ENCODE measurements at regions not wholly inside any gene's neighbourhood (a gene's known extent, or its start where the extent isn't known, plus 50 kb on each side); places are given as distances from the start of the nearest gene placed in this dataset.

DNA sequence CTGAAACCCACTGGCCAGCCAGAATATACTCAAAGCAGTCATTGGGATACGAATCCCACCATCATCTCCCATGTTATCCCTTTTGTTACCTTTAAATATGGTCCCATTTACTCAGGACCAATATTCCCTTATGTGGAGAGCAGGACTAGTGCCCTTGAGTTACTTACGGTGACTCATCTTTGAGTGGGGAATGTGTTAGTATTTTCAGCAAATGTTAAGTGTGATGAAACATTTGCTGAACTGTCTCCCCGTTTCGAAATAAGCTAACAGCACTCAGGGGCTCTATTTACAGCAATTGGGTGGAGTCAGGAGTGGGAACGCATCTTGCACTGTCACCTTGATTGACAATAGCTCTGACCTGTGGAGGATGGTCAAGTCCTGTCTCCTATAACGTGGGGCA lies 67.4 kb downstream of the CTSL start:
- in situ Hi-C loops (cut with MboI; ENCODE audit: low pct_unique_long_range_greater_than_20kb, low sequenced_read_pairs, unreplicated experiment) = no loop called here
- TF ChIP-seq, protein P1, sequence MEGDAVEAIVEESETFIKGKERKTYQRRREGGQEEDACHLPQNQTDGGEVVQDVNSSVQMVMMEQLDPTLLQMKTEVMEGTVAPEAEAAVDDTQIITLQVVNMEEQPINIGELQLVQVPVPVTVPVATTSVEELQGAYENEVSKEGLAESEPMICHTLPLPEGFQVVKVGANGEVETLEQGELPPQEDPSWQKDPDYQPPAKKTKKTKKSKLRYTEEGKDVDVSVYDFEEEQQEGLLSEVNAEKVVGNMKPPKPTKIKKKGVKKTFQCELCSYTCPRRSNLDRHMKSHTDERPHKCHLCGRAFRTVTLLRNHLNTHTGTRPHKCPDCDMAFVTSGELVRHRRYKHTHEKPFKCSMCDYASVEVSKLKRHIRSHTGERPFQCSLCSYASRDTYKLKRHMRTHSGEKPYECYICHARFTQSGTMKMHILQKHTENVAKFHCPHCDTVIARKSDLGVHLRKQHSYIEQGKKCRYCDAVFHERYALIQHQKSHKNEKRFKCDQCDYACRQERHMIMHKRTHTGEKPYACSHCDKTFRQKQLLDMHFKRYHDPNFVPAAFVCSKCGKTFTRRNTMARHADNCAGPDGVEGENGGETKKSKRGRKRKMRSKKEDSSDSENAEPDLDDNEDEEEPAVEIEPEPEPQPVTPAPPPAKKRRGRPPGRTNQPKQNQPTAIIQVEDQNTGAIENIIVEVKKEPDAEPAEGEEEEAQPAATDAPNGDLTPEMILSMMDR (IDR thresholded peaks at IDR 0.05; ENCODE audit: extremely low read depth, insufficient read depth, missing control alignments) = no peak
- no peak for DNase-seq (ENCODE audit: low spot score)

DNA sequence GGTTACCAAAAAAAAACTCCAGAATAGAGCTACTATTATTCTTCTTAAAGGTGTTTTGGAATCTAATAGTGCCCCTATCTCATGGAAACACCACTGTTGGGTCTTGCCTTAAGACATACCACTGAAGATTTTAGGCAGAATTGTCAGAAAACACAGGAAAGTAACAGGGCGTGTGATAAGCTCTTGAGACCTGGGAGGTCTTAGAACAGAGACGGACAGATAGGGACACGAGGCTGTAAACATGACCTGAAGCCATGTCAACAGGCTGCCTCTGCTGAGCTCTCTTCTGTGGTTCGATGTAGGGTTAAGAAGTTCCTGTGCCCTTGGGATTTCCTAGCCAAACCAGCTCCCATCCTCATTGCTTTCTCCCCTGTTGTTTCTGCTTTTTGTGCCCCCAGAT lies 69.3 kb downstream of the CTSL start:
- TF ChIP-seq, protein P1 (IDR thresholded peaks at IDR 0.05; ENCODE audit: extremely low read depth, insufficient read depth, missing control alignments) = no peak
- in situ Hi-C loops (cut with MboI; ENCODE audit: low pct_unique_long_range_greater_than_20kb, low sequenced_read_pairs, unreplicated experiment) = no loop called here
- DNase-seq (ENCODE audit: low spot score) = no peak

DNA sequence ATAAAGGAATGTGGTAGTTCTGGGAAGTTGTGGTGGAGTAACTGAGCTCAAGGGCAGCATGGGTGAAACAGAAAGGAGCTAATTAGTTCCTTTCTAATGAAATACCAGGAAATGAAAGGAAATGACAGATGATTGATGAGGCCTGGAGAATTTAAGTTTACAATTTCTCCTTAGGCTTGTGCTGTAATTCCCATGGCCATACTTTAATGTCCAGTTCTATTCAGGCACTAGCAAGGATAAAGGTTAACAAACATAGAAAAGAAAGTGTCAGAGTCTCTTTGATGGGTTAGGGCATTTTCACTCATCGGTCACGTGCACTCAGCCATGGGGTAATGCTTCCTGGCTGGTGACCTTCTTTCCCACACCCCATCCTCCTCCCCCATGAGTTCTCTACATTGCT lies 70.3 kb downstream of the CTSL start:
- in situ Hi-C loops (cut with MboI; ENCODE audit: low pct_unique_long_range_greater_than_20kb, low sequenced_read_pairs, unreplicated experiment) = no loop called here
- DNase-seq (ENCODE audit: low spot score) = no peak
- TF ChIP-seq, protein P1 (IDR thresholded peaks at IDR 0.05; ENCODE audit: extremely low read depth, insufficient read depth, missing control alignments) = no peak

DNA sequence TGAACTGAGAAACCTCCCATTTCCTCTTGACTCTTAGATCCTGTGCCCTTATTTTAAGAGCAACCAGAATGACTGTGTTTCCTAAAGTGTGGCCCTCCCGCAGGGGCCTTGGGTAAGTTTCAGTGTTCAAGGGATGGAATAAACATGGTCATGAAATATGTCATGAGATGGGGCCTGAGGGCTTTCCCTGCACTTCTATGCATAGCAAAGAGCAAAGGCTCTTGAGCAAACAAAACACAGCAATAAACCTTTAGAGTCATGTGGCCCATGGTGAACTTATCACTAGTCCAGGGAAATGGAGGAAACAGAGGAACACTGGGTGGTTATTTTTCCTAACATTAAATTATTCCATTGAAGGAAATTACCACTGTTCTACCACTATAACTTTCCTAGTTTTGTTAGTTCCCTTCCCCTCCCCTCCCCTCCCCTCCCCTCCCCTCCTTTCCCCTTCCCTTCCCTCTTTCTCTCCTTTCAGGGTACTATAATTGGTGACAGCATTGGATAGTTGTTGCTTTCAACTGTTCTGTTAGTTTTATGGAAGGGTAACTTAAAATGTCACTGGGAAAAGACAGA lies 72.4 kb downstream of the CTSL start:
- in situ Hi-C loops (cut with MboI; ENCODE audit: low pct_unique_long_range_greater_than_20kb, low sequenced_read_pairs, unreplicated experiment) = no loop called here
- TF ChIP-seq, protein P1 (IDR thresholded peaks at IDR 0.05; ENCODE audit: extremely low read depth, insufficient read depth, missing control alignments) = no peak
- no peak for DNase-seq (ENCODE audit: low spot score)

DNA sequence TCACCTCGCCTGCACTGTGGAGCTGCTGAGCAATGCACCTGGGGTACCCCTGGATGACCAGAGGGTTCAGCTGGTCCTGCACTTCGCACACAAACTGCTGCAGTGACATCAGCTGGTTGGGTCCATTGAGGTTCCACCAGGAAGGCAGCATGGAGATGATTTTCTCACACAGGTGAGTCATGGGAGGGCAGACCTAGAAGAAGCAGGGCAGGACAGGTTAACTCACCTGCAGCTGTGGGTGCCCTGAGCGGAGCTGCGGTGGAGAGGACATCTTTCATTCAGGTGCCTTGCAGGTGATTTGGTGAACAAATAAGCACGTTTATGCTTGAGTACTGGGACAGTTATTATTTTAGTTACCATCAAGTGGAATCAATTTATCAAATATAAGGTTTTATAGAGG lies 73.6 kb downstream of the CTSL start:
- no peak for DNase-seq (ENCODE audit: low spot score)
- in situ Hi-C loops (cut with MboI; ENCODE audit: low pct_unique_long_range_greater_than_20kb, low sequenced_read_pairs, unreplicated experiment) = no loop called here
- TF ChIP-seq, protein P1 (IDR thresholded peaks at IDR 0.05; ENCODE audit: extremely low read depth, insufficient read depth, missing control alignments) = no peak

DNA sequence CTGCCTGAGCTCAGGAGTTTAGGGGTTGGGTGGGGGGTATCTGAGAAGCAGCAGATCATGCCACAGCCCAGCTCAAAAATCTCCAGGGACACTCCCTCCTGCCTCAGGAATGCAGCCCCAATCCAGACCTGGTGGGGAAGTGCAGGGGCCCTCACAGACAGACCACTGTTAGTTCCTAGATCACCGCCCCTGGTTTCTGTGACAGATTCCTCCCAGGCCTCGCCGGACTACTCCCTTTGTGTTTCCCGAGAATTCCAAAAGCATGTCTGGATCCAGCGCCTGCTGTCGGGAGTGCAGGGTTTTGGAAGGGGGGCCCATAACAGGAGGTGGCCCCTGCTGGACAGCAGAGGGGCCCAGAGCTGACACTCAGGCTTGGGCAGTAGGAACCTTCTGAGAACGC lies 74.5 kb downstream of the CTSL start:
- TF ChIP-seq, protein P1 (IDR thresholded peaks at IDR 0.05; ENCODE audit: extremely low read depth, insufficient read depth, missing control alignments) = no peak
- in situ Hi-C loops (cut with MboI; ENCODE audit: low pct_unique_long_range_greater_than_20kb, low sequenced_read_pairs, unreplicated experiment) = loop anchor here (25.0 kb wide), 1 partner anchor 463 kb away; no protein-coding TSS in a partner anchor
- no peak for DNase-seq (ENCODE audit: low spot score)

Data from GM13977 (cell line).